Mucosa of descending colon (tissue), 3 donors: ENCODE measurements at regions not wholly inside any gene's neighbourhood (a gene's known extent, or its start where the extent isn't known, plus 50 kb on each side); places are given as distances from the start of the nearest gene placed in this dataset.

ENCODE experiments used
- ATAC-seq: fragments of 200-7000 bp; cut with Tn5 transposase; one replicate; pipeline ENCODE4 v1.9.1; 2020; ENCODE audit warnings: mild to moderate bottlenecking, moderate library complexity
- DNase-seq, 3 donors: peaks; one replicate each; pipeline ENCODE4 v3.0.0-alpha.2; 2020
- H3K36me3 ChIP-seq: fragments of 200-600 bp; one replicate; pipeline ENCODE4 v1.8.0; 2021; ENCODE audit warnings: low read depth, mild to moderate bottlenecking
- H3K4me1 ChIP-seq: fragments of 200-600 bp; one replicate; pipeline ENCODE4 v1.8.0; 2021; ENCODE audit warnings: low read depth, mild to moderate bottlenecking
- H3K4me3 ChIP-seq: fragments of 200-600 bp; one replicate; pipeline ENCODE4 v1.8.0; 2021; ENCODE audit warnings: mild to moderate bottlenecking
- H3K9me3 ChIP-seq: fragments of 200-600 bp; one replicate; pipeline ENCODE4 v1.8.0; 2021; ENCODE audit warnings: mild to moderate bottlenecking
- intact Hi-C, 2 donors: fragments of 100-400 bp; cut with DNase I in 1 of 2; cut with micrococcal nuclease in 1 of 2; formaldehyde crosslinking; loops; one replicate each; pipeline versions ENCODE4 v1.11.0 to v1.11.1; 2022; cut with DNase I, micrococcal nuclease
- TF ChIP-seq, protein P1 (sequence below): fragments of 200-600 bp; IDR thresholded peaks from one replicate; pipeline ENCODE4 v1.8.0; 2022; ENCODE audit warnings: antibody characterized with exemption, mild to moderate bottlenecking
- donor health status: DM: no; HTN: no; CAD: no; lungs with moderate emphysema.
- donor health status: DM: no; HTN: no; CAD: no.
- donor health status: DM: no; HTN: yes; CAD: no.

DNA sequence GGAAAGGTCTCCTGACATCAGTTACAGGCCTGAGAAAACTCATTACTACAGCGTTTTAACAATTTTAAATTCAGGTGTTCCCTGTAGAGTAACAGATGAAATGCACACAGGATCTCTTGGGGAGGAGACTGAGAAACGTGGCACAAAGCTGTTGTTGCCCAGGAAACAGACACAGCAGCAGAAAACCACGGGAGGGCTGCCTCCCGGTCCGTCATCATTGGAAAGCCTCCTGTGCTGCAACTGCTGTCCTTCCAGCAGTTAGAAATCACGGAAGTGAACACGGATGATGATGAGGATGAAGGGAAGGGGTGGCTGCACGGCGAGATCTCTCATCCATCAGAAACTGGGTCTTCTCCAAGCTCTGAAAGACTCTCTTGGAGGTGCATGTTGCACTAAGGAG is 94.6 kb upstream of the RNF32 start:
- Histone ChIP-seq H3K4me1 (no peaks in the 10 kb centered on the region), H3K4me3 (no peak overlapping the region), H3K36me3 (no peaks in the 10 kb centered on the region), H3K9me3 (no peaks in the 10 kb centered on the region)
- DNase-seq (no peak), ATAC-seq (no peak)
- TF ChIP-seq, protein P1, sequence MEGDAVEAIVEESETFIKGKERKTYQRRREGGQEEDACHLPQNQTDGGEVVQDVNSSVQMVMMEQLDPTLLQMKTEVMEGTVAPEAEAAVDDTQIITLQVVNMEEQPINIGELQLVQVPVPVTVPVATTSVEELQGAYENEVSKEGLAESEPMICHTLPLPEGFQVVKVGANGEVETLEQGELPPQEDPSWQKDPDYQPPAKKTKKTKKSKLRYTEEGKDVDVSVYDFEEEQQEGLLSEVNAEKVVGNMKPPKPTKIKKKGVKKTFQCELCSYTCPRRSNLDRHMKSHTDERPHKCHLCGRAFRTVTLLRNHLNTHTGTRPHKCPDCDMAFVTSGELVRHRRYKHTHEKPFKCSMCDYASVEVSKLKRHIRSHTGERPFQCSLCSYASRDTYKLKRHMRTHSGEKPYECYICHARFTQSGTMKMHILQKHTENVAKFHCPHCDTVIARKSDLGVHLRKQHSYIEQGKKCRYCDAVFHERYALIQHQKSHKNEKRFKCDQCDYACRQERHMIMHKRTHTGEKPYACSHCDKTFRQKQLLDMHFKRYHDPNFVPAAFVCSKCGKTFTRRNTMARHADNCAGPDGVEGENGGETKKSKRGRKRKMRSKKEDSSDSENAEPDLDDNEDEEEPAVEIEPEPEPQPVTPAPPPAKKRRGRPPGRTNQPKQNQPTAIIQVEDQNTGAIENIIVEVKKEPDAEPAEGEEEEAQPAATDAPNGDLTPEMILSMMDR: no peak
- intact Hi-C loops: no loop called here

DNA sequence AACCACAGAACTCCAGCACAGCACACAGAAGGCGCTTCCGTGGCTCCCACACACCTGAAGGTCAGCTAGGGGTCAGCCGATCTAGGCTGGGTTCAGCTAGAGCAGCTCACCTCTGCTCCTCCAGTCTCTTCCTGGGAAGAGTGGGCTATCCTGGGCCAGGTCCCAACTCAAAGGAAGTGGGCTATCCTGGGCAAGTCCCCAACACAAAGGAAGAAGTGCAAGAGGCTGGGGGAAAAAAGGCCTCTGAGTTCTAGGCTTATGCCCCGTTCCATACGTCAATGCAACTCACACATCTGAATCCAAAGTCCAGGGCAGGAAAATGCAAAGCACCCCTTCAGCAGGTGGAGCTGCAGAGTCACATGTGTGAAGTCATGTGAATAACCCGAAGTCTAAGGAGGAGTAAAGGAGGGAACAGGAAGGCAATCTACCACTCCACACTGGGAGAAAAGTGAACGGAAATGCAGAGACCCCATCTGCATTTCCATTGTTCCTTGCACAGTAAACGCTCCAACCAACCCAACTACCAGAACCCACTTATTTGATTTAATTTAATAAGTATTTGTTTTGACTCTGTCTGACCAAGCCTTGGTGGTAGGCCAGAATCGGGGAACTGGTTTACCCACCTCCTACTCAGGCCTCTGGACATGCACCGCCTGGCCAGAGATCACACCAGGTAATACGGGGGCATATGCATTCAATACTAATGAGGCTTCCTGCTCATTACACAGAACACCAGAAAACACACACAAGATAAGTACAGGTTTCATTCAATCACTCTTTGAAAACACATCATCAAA is 95.5 kb upstream of the RNF32 start:
- H3K9me3 ChIP-seq: no peaks in the 10 kb centered on the region
- H3K4me1 ChIP-seq: no peaks in the 10 kb centered on the region
- peak in 2 of 3 donors; percentile 66 to 77 for DNase-seq
- no peaks in the 10 kb centered on the region for H3K36me3 ChIP-seq
- TF ChIP-seq, protein P1: no peak
- intact Hi-C loops: no loop called here
- no peak overlapping the region for H3K4me3 ChIP-seq
- peak; percentile 98 for ATAC-seq

DNA sequence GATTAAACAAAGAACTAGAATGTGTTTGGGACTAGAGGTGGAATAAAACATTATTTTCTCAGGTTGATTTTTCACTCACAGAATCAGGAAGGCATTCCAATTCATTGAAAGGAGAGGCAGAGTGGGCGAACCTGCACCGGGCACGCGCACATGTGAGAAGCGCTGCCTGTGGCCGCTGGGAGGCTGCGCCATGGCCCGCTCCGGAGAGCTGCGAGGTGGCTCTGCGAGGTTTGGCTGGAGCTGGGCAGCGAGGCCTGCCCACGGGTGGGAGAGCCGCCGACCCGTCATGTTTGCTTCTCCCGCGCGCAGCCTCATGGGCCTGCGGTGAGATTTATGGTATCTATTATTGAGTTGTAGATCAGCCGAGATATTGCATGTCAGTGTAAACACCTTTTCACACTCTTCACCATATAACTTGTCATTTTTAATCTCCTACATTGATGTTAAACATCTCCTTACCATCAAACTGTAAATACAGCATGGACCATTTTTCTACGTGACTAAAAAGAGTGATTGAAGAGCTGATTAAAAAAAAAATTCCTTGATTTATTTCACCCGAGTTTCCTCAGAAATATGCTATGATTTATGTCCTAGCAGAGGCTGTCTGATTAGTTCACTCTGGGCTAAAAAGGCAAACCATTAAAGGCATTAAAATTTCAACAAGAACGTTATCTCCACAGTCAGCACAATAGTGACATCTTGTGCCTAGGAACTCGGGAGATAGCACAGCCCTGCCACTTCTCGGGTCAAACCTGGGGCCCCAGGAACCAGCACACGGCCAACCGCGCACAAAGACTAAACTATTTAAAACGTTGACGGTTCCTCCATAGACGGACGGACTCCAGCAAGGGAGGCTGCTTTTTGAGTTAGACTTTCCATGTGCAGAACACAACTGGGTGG is 96.6 kb upstream of the RNF32 start:
- TF ChIP-seq, protein P1: no peak
- no peak for ATAC-seq
- H3K36me3 ChIP-seq: no peaks in the 10 kb centered on the region
- intact Hi-C loops: no loop called here
- H3K4me1 ChIP-seq: no peaks in the 10 kb centered on the region
- no peak overlapping the region for H3K4me3 ChIP-seq
- H3K9me3 ChIP-seq: no peaks in the 10 kb centered on the region
- no peak for DNase-seq

DNA sequence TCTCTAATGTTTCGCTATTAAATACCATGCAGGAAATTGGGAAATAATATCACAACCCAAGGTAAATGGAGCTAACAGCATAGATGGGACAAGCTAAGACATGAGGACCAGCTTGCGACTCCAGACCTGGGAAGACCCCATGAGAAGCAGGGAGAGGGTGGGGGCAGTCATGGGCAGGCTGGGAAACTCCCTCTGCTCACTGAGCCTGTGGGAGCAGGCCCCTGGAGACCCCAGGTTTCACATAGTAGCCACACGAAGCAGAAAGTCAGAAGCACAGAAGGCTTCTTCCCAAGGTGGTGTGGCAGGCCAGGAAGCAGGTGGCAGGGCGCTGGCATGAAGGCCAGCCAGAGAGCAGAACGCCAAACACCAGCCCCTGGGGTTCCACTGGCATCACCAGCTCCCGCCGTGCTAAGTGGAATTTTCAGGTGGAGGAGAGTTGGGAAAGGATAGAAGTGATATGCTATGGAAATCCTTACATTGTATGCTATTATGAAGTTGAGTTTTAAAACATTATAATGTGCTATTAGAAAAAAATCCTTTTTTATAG is 99.9 kb upstream of the RNF32 start:
- Histone ChIP-seq H3K4me1 (no peaks in the 10 kb centered on the region), H3K4me3 (no peak overlapping the region), H3K9me3 (no peaks in the 10 kb centered on the region), H3K36me3 (no peaks in the 10 kb centered on the region)
- intact Hi-C loops: no loop called here
- DNase-seq (no peak), ATAC-seq (no peak)
- TF ChIP-seq, protein P1: no peak

DNA sequence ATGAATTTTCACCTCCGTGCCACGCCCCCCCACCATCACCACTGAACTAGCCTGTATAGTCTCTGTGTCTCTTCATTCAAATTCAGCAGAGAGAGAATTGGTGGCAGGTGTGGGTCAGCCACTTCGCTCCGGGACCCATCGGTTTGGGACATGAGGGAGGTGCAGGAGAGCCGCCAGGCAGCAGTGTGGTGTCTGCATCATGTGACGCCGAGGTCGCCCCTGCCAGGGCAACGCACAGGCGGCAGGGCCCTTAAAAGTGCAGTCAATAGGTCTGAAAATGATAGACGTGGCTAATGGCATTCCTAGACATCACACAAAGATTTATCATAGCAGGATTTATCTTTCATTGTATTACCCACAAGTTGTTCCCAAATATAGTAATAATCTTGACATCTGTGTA is 100.6 kb upstream of the RNF32 start:
- Histone ChIP-seq H3K9me3 (no peaks in the 10 kb centered on the region), H3K36me3 (no peaks in the 10 kb centered on the region), H3K4me1 (no peaks in the 10 kb centered on the region), H3K4me3 (no peak overlapping the region)
- TF ChIP-seq, protein P1: no peak
- ATAC-seq (no peak), DNase-seq (no peak)
- intact Hi-C loops: no loop called here
